Fibroblast of the aortic adventitia (primary cell): ENCODE measurements at regions not wholly inside any gene's neighbourhood (a gene's known extent, or its start where the extent isn't known, plus 50 kb on each side); places are given as distances from the start of the nearest gene placed in this dataset.

Experiments used
- DNase-seq: peaks from one replicate; pipeline ENCODE4 v3.0.0-alpha.2; 2010; ENCODE audit warnings: low read depth
- H3K4me3 ChIP-seq: 2 replicates; pipeline ENCODE4 v1.5.1; 2011; ENCODE audit warnings: low read depth, mild to moderate bottlenecking, control low read depth, low read length, moderate library complexity
- CTCF ChIP-seq: IDR thresholded peaks from 2 replicates; pipeline ENCODE4 v1.5.1; 2011; ENCODE audit warnings: mild to moderate bottlenecking, low read length, control low read depth, inconsistent platforms; ENCODE audit not compliant: insufficient read depth

GRCh38 chrX:149152941-149153340 is 352.2 kb downstream of the IDS start:
- no peak for TF ChIP-seq CTCF
- H3K4me3 ChIP-seq: no peak overlapping the region
- no peak for DNase-seq

GRCh38 chrX:149151805-149152757 is 353.0 kb downstream of the IDS start:
- DNase-seq: no peak
- H3K4me3 ChIP-seq: no peak overlapping the region
- no peak for TF ChIP-seq CTCF

- TF ChIP-seq CTCF: no peak
- H3K4me3 ChIP-seq: no peak overlapping the region
- no peak for DNase-seq
Measured at GRCh38 chrX:149145845-149146285, 359.2 kb downstream of the IDS start.

GRCh38 chrX:149131774-149132173 is 373.3 kb downstream of the IDS start:
- TF ChIP-seq CTCF: no peak
- H3K4me3 ChIP-seq: no peak overlapping the region
- DNase-seq: no peak

- no peak for DNase-seq
- no peak overlapping the region for H3K4me3 ChIP-seq
- no peak for TF ChIP-seq CTCF
Measured at GRCh38 chrX:149129767-149130166, 375.3 kb downstream of the IDS start.

- no peak for TF ChIP-seq CTCF
- no peak overlapping the region for H3K4me3 ChIP-seq
- DNase-seq: no peak
Measured at GRCh38 chrX:149124526-149125108, 380.5 kb downstream of the IDS start.
